PC-9 (cell line): ENCODE measurements at regions not wholly inside any gene's neighbourhood (a gene's known extent, or its start where the extent isn't known, plus 50 kb on each side); places are given as distances from the start of the nearest gene placed in this dataset.

Experiments used
- EZH2 ChIP-seq: fragments of 200-600 bp; sonication (generic); IDR thresholded peaks from 2 replicates; pipeline ENCODE4 v1.8.0; 2017; ENCODE audit warnings: antibody characterized with exemption, low read depth
- TF ChIP-seq, protein P1 (sequence below): fragments of 200-600 bp; sonication (generic); conservative IDR thresholded peaks from 2 replicates; pipeline ENCODE4 v1.6.1; 2017; ENCODE audit warnings: mixed run types, antibody characterized with exemption, mild to moderate bottlenecking, moderate library complexity

DNA sequence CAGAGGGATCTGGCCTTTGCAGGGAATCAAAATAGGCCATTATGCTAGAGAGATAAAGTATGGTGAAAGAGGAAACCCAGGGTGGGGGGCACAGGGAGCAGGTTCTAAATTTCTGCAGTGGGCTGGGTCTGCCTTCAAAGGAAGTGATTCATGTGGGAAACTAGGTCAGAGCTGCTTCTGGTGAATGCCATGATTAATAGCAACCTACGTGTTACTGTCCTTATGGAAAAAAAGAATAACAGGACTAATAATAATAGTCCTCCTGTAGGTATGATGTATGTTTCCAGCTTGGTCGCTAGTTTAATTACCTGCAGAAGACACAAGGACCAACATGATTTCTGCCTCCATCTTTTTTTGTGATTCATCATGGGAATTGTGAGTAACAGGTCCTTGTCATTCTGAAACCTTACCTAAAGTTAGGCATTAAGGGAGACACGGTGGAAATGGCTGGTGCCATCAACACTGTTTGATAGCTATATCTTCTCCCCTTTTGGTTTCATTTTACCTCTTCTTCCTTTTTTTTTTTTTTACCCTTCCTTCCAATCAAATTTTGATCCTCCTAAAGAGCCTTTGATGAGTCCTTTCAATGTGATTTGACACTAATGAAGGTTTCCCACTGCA lies 180.4 kb downstream of the CPEB2 start:
- TF ChIP-seq, protein P1, sequence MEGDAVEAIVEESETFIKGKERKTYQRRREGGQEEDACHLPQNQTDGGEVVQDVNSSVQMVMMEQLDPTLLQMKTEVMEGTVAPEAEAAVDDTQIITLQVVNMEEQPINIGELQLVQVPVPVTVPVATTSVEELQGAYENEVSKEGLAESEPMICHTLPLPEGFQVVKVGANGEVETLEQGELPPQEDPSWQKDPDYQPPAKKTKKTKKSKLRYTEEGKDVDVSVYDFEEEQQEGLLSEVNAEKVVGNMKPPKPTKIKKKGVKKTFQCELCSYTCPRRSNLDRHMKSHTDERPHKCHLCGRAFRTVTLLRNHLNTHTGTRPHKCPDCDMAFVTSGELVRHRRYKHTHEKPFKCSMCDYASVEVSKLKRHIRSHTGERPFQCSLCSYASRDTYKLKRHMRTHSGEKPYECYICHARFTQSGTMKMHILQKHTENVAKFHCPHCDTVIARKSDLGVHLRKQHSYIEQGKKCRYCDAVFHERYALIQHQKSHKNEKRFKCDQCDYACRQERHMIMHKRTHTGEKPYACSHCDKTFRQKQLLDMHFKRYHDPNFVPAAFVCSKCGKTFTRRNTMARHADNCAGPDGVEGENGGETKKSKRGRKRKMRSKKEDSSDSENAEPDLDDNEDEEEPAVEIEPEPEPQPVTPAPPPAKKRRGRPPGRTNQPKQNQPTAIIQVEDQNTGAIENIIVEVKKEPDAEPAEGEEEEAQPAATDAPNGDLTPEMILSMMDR = no peak
- TF ChIP-seq EZH2 = no peak
